OCI-LY7 (cell line): ENCODE measurements at regions not wholly inside any gene's neighbourhood (a gene's known extent, or its start where the extent isn't known, plus 50 kb on each side); places are given as distances from the start of the nearest gene placed in this dataset.

Source experiments
- BruUV-seq: library from RNA; stranded (reverse); fragments of 400-500 nt; replicated peaks from 2 replicates; lab custom pipeline; 2021; lab: Mats Ljungman, UMichigan
- CTCF ChIA-PET: fragments of 300-600 bp; sonication (Branson Sonifier 250); formaldehyde crosslinking; loops from one replicate; lab custom pipeline; 2022; ENCODE audit warnings: antibody characterized with exemption; ENCODE audit not compliant: unreplicated experiment; lab: Charles Lee
- POLR2A ChIA-PET: fragments of 300-600 bp; sonication (Branson Sonifier 250); formaldehyde crosslinking; loops from one replicate; lab custom pipeline; 2022; ENCODE audit warnings: antibody characterized with exemption; lab: Charles Lee
- DNase-seq: peaks from one replicate; pipeline ENCODE4 v3.0.0-alpha.2; 2015; ENCODE audit warnings: low spot score
- H2AFZ ChIP-seq: fragments of 200-600 bp; sonication (generic), shearing (Covaris generic); 2 replicates; pipeline ENCODE4 v1.6.1; 2014; ENCODE audit warnings: mild to moderate bottlenecking, antibody characterized with exemption, low read length, moderate library complexity
- H3K27ac ChIP-seq: fragments of 200-600 bp; sonication (generic); 2 replicates; pipeline ENCODE4 v1.5.1; 2014; ENCODE audit warnings: mixed run types, low read depth, mild to moderate bottlenecking, moderate library complexity, low read length, inconsistent platforms; ENCODE audit not compliant: poor library complexity, severe bottlenecking
- H3K36me3 ChIP-seq: fragments of 200-600 bp; sonication (generic); 2 replicates; pipeline ENCODE4 v1.6.1; 2014; ENCODE audit warnings: mild to moderate bottlenecking, antibody characterized with exemption, low read length, moderate library complexity, mixed read lengths; ENCODE audit not compliant: insufficient read depth
- H3K4me1 ChIP-seq: fragments of 200-600 bp; sonication (generic); 2 replicates; pipeline ENCODE4 v1.5.1; 2014; ENCODE audit warnings: mild to moderate bottlenecking, low read length; ENCODE audit not compliant: insufficient read depth, poor library complexity, severe bottlenecking
- H3K4me2 ChIP-seq: fragments of 200-600 bp; sonication (generic); 2 replicates; pipeline ENCODE4 v1.6.1; 2014; ENCODE audit warnings: mild to moderate bottlenecking, low read length
- H3K4me3 ChIP-seq: fragments of 200-600 bp; sonication (generic); 2 replicates; pipeline ENCODE4 v1.5.1; 2014; ENCODE audit warnings: mild to moderate bottlenecking, low read depth, low read length; ENCODE audit not compliant: poor library complexity, severe bottlenecking
- H3K79me2 ChIP-seq: fragments of 200-600 bp; sonication (generic); 2 replicates; pipeline ENCODE4 v1.6.1; 2016; ENCODE audit warnings: low read depth, mild to moderate bottlenecking, low read length, moderate library complexity, mixed read lengths; ENCODE audit not compliant: insufficient read depth
- H3K9me2 ChIP-seq: fragments of 200-600 bp; sonication (generic); 2 replicates; pipeline ENCODE4 v1.6.1; 2016; ENCODE audit warnings: mild to moderate bottlenecking, low read length, mixed read lengths; ENCODE audit not compliant: insufficient read depth
- H3K9me3 ChIP-seq: fragments of 200-600 bp; sonication (generic); 2 replicates; pipeline ENCODE4 v1.6.1; 2014; ENCODE audit warnings: mild to moderate bottlenecking, mixed run types, low read length, mixed read lengths
- H4K20me1 ChIP-seq: fragments of 200-600 bp; sonication (generic); 2 replicates; pipeline ENCODE4 v1.6.1; 2014; ENCODE audit warnings: mild to moderate bottlenecking, antibody characterized with exemption, low read length, moderate library complexity, mixed read lengths; ENCODE audit not compliant: insufficient read depth
- EZH2phosphoT487 ChIP-seq: fragments of 200-600 bp; sonication (generic); IDR thresholded peaks from 2 replicates; pipeline ENCODE4 v1.6.1; 2018; ENCODE audit warnings: low read depth, borderline replicate concordance, mild to moderate bottlenecking, mixed run types, antibody characterized with exemption, low read length, moderate library complexity, mixed read lengths
- intact Hi-C: fragments of 100-400 bp; cut with micrococcal nuclease; formaldehyde crosslinking; loops from one replicate; pipeline ENCODE4 v1.10.0; 2022; ENCODE audit not compliant: unreplicated experiment
- TF ChIP-seq, protein P1 (sequence below): fragments of 200-600 bp; sonication (generic); conservative IDR thresholded peaks from 2 replicates; pipeline ENCODE4 v1.5.1; 2014; ENCODE audit warnings: mild to moderate bottlenecking, antibody characterized with exemption, low read length, moderate library complexity, mixed read lengths

GRCh38 chr11:111097191-111097590 lies 148.3 kb upstream of the POU2AF2 start:
- H3K79me2 ChIP-seq, result no peaks in the 10 kb centered on the region
- DNase-seq, result no peak
- no peak overlapping the region for H2AFZ ChIP-seq
- H4K20me1 ChIP-seq, result no peaks in the 10 kb centered on the region
- no peaks in the 10 kb centered on the region for H3K4me1 ChIP-seq
- intact Hi-C loops, result no loop called here
- no peak overlapping the region for H3K4me2 ChIP-seq
- no TSS peak for BruUV-seq
- H3K4me3 ChIP-seq, result no peak overlapping the region
- no peak overlapping the region for H3K27ac ChIP-seq
- TF ChIP-seq, protein P1, sequence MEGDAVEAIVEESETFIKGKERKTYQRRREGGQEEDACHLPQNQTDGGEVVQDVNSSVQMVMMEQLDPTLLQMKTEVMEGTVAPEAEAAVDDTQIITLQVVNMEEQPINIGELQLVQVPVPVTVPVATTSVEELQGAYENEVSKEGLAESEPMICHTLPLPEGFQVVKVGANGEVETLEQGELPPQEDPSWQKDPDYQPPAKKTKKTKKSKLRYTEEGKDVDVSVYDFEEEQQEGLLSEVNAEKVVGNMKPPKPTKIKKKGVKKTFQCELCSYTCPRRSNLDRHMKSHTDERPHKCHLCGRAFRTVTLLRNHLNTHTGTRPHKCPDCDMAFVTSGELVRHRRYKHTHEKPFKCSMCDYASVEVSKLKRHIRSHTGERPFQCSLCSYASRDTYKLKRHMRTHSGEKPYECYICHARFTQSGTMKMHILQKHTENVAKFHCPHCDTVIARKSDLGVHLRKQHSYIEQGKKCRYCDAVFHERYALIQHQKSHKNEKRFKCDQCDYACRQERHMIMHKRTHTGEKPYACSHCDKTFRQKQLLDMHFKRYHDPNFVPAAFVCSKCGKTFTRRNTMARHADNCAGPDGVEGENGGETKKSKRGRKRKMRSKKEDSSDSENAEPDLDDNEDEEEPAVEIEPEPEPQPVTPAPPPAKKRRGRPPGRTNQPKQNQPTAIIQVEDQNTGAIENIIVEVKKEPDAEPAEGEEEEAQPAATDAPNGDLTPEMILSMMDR, result no peak
- no peak for TF ChIP-seq EZH2phosphoT487
- CTCF ChIA-PET, result no interaction called here
- H3K36me3 ChIP-seq, result no peaks in the 10 kb centered on the region
- POLR2A ChIA-PET, result interaction anchor here (0.6 to 0.7 kb wide), 3 partner anchors 10 to 314 kb away, joined by 3 to 9 read pairs (median 3); no protein-coding TSS in a partner anchor
- H3K9me2 ChIP-seq, result no peaks in the 10 kb centered on the region
- no peaks in the 10 kb centered on the region for H3K9me3 ChIP-seq

DNA sequence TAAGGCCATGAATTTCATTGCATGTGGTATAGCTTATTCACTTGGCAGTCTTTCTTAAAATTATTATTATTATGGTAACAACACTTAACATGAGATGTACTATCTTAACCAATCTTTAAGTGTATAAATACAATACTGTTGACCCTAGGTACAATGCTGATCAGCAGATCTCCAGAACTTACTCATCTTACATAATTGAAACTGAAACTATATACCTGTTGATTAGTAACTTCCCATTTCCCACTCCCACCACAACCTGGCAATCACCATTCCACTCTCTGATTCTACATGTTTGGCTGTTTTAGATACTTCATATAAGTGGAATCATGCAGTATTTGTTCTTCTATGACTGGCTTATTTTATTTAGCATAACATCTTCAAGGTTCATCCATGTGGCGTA lies 150.2 kb upstream of the POU2AF2 start:
- no peak overlapping the region for H3K4me2 ChIP-seq
- no peak for TF ChIP-seq EZH2phosphoT487
- TF ChIP-seq, protein P1, result no peak
- H3K9me2 ChIP-seq, result no peaks in the 10 kb centered on the region
- no peaks in the 10 kb centered on the region for H4K20me1 ChIP-seq
- H3K36me3 ChIP-seq, result no peaks in the 10 kb centered on the region
- no TSS peak for BruUV-seq
- no peak overlapping the region for H2AFZ ChIP-seq
- POLR2A ChIA-PET, result no interaction called here
- H3K27ac ChIP-seq, result no peak overlapping the region
- intact Hi-C loops, result no loop called here
- DNase-seq, result no peak
- H3K4me3 ChIP-seq, result no peak overlapping the region
- H3K4me1 ChIP-seq, result no peaks in the 10 kb centered on the region
- CTCF ChIA-PET, result no interaction called here
- H3K9me3 ChIP-seq, result no peaks in the 10 kb centered on the region
- no peaks in the 10 kb centered on the region for H3K79me2 ChIP-seq

GRCh38 chr11:111093061-111093460 lies 152.5 kb upstream of the POU2AF2 start:
- no TSS peak for BruUV-seq
- intact Hi-C loops, result no loop called here
- POLR2A ChIA-PET, result interaction anchor here (0.6 kb wide), 1 partner anchor 36 kb away, joined by 3 read pairs; no protein-coding TSS in a partner anchor

More at GRCh38 chr11:111093061-111093460, 152.5 kb upstream of the POU2AF2 start:
- Histone ChIP-seq H3K27ac (no peak overlapping the region), H4K20me1 (no peaks in the 10 kb centered on the region), H3K4me2 (no peak overlapping the region), H2AFZ (no peak overlapping the region), H3K9me3 (no peaks in the 10 kb centered on the region), H3K36me3 (no peaks in the 10 kb centered on the region), H3K79me2 (no peaks in the 10 kb centered on the region), H3K4me3 (no peak overlapping the region), H3K9me2 (no peaks in the 10 kb centered on the region), H3K4me1 (peaks cover 7% of the 10 kb centered on the region)
- CTCF ChIA-PET, result no interaction called here
- no peak for DNase-seq
- TF ChIP-seq, protein P1, result no peak
- no peak for TF ChIP-seq EZH2phosphoT487
